ENCODE measurements at regions not wholly inside any gene's neighbourhood (a gene's known extent, or its start where the extent isn't known, plus 50 kb on each side); places are given as distances from the start of the nearest gene placed in this dataset.

GRCh38 chr3:159823780-159824179 lies 164.9 kb upstream of the IL12A start:
- TF ChIP-seq CTCF (optimal IDR thresholded peaks at IDR 0.05 in 1 of 3, IDR thresholded peaks at IDR 0.05 in 1 of 3, conservative IDR thresholded peaks at IDR 0.05 in 1 of 3; ENCODE audit: extremely low read depth in 1 of 3, insufficient read depth in 2 of 3, low read length in 3 of 3) = no peak
- no peak for TF ChIP-seq EZH2 (IDR thresholded peaks at IDR 0.05; ENCODE audit: low read length)
